GM23248 (cell line): ENCODE measurements at regions not wholly inside any gene's neighbourhood (a gene's known extent, or its start where the extent isn't known, plus 50 kb on each side); places are given as distances from the start of the nearest gene placed in this dataset.

Source experiments
- DNase-seq: peaks from one replicate; pipeline ENCODE4 v3.0.0-alpha.2; 2015
- H2AFZ ChIP-seq: fragments of 200-600 bp; sonication (generic); 2 replicates; pipeline ENCODE4 v1.6.1; 2016; ENCODE audit warnings: antibody characterized with exemption
- H3F3A ChIP-seq: fragments of 200-600 bp; sonication (generic); 2 replicates; pipeline ENCODE4 v1.6.1; 2016; ENCODE audit warnings: mild to moderate bottlenecking, antibody characterized with exemption, mixed run types; ENCODE audit not compliant: insufficient read depth
- H3K27ac ChIP-seq: fragments of 200-600 bp; sonication (generic); 2 replicates; pipeline ENCODE4 v1.5.1; 2016; ENCODE audit warnings: mild to moderate bottlenecking
- H3K27me3 ChIP-seq: fragments of 200-600 bp; sonication (generic); replicated peaks from 2 replicates; pipeline ENCODE4 v1.6.1; 2016; ENCODE audit warnings: mild to moderate bottlenecking; ENCODE audit not compliant: insufficient read depth
- H3K36me3 ChIP-seq: fragments of 200-600 bp; sonication (generic); 2 replicates; pipeline ENCODE4 v1.6.1; 2016; ENCODE audit warnings: low read depth, mild to moderate bottlenecking
- H3K4me1 ChIP-seq: fragments of 200-600 bp; sonication (generic); 2 replicates; pipeline ENCODE4 v1.6.1; 2016; ENCODE audit warnings: mild to moderate bottlenecking; ENCODE audit not compliant: insufficient read depth
- H3K4me2 ChIP-seq: fragments of 200-600 bp; sonication (generic); one replicate; pipeline ENCODE4 v1.6.1; 2016; ENCODE audit warnings: mild to moderate bottlenecking; ENCODE audit not compliant: unreplicated experiment
- H3K4me3 ChIP-seq: fragments of 200-600 bp; sonication (generic); 2 replicates; pipeline ENCODE4 v1.5.1; 2016; ENCODE audit warnings: mild to moderate bottlenecking
- H3K79me2 ChIP-seq: fragments of 200-600 bp; sonication (generic); 2 replicates; pipeline ENCODE4 v1.6.1; 2016; ENCODE audit warnings: mild to moderate bottlenecking; ENCODE audit not compliant: insufficient read depth
- H3K9ac ChIP-seq: fragments of 200-600 bp; sonication (generic); 2 replicates; pipeline ENCODE4 v1.6.1; 2016; ENCODE audit warnings: mild to moderate bottlenecking
- H3K9me2 ChIP-seq: fragments of 200-600 bp; sonication (generic); 2 replicates; pipeline ENCODE4 v1.6.1; 2016; ENCODE audit warnings: mixed run types, mild to moderate bottlenecking, moderate library complexity; ENCODE audit not compliant: insufficient read depth
- H3K9me3 ChIP-seq: fragments of 200-600 bp; sonication (generic); one replicate; pipeline ENCODE4 v1.6.1; 2017; ENCODE audit warnings: low read depth
- H4K20me1 ChIP-seq: fragments of 200-600 bp; sonication (generic); 2 replicates; pipeline ENCODE4 v1.6.0; 2016; ENCODE audit not compliant: insufficient read depth
- EZH2 ChIP-seq: fragments of 200-600 bp; sonication (generic); IDR thresholded peaks from 2 replicates; pipeline ENCODE4 v1.6.1; 2018; ENCODE audit warnings: antibody characterized with exemption, mild to moderate bottlenecking; ENCODE audit not compliant: insufficient read depth, poor library complexity, severe bottlenecking
- EZH2phosphoT487 ChIP-seq: fragments of 200-600 bp; sonication (generic); IDR thresholded peaks from 2 replicates; pipeline ENCODE4 v1.6.1; 2018; ENCODE audit warnings: antibody characterized with exemption, moderate library complexity, mild to moderate bottlenecking, low read depth; ENCODE audit not compliant: insufficient read depth
- WGBS, 2 experiments: methylation state at CpG; one replicate each; pipeline ENCODE4 v1.1.6; 2015 to 2017; ENCODE audit warnings: low lambda C conversion rate in 2 of 2, low coverage in 1 of 2; ENCODE audit errors: missing lambda C conversion rate in 2 of 2; 5-methylcytosine and 5-hydroxymethylcytosine counted together
- in situ Hi-C: fragments of 300-500 bp; cut with MboI; formaldehyde crosslinking; loops from 2 replicates; pipeline ENCODE4 v1.15.0; 2020

GRCh38 chr9:108551030-108551841, 304.6 kb downstream of the ACTL7B start:
- no peaks in the 10 kb centered on the region for H3K36me3 ChIP-seq
- no peaks in the 10 kb centered on the region for H3K9me2 ChIP-seq
- 9% methylated on average over 12 of the region's 12 CpGs for WGBS, 2 experiments
- H3K9me3 ChIP-seq = no peaks in the 10 kb centered on the region
- peak overlapping the region; percentile 69 for H3K27ac ChIP-seq
- peak overlapping the region; percentile 85 for H3K4me2 ChIP-seq
- TF ChIP-seq EZH2 (no peak), EZH2phosphoT487 (no peak)
- peak overlapping the region; percentile 59 for H2AFZ ChIP-seq
- H3K4me1 ChIP-seq = peaks cover 28% of the 10 kb centered on the region
- H3F3A ChIP-seq = peaks cover 24% of the 10 kb centered on the region
- H3K79me2 ChIP-seq = no peaks in the 10 kb centered on the region
- H4K20me1 ChIP-seq = no peaks in the 10 kb centered on the region
- peak; percentile 94 for DNase-seq
- peak overlapping the region; percentile 61 for H3K4me3 ChIP-seq
- H3K27me3 ChIP-seq = no peaks in the 10 kb centered on the region
- H3K9ac ChIP-seq = peak overlapping the region; percentile 10; the same call in 1 of the 2 replicates
- in situ Hi-C loops = loop anchor here (25.0 kb wide), 1 partner anchor 914 kb away; no protein-coding TSS in a partner anchor

- Histone ChIP-seq H3K36me3 (no peaks in the 10 kb centered on the region), H3K27ac (no peak overlapping the region), H3K9ac (no peak overlapping the region), H3K9me3 (no peaks in the 10 kb centered on the region), H3K9me2 (no peaks in the 10 kb centered on the region), H3K27me3 (no peaks in the 10 kb centered on the region), H4K20me1 (no peaks in the 10 kb centered on the region), H3K79me2 (no peaks in the 10 kb centered on the region), H2AFZ (no peak overlapping the region), H3F3A (peaks cover 24% of the 10 kb centered on the region), H3K4me3 (no peak overlapping the region), H3K4me2 (no peak overlapping the region), H3K4me1 (peaks cover 28% of the 10 kb centered on the region)
- in situ Hi-C loops = loop anchor here (25.0 kb wide), 1 partner anchor 913 kb away; no protein-coding TSS in a partner anchor
- peak; percentile 29 for DNase-seq
- WGBS, 2 experiments = 80 to 81% methylated on average over 4 of the region's 4 CpGs
- TF ChIP-seq EZH2phosphoT487 = no peak
- TF ChIP-seq EZH2 = no peak
These were observed 305.7 kb downstream of the ACTL7B start for GRCh38 chr9:108550106-108550505.

DNA sequence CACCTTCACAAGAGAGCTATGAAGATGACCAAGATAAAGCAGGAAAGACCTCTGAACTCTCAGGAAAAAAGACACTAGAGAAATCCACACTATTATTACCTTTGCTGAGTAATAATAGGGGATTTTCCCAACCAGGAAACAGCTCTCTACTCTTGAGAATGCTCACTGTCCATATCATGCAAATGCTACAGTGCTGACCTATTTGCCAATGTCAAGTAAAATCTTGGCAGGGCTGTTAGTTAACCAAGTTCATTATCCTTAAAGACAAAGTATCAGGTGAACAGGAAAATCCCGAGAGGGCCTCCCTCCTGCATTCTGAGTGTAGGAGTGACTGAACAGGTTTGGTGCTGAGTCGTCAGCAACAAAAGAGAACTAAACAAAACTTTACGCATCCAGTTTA, 306.6 kb downstream of the ACTL7B start:
- in situ Hi-C loops = no loop called here
- Histone ChIP-seq H4K20me1 (no peaks in the 10 kb centered on the region), H3K4me2 (no peak overlapping the region), H3K9ac (no peak overlapping the region), H3F3A (peaks cover 24% of the 10 kb centered on the region), H3K4me3 (no peak overlapping the region), H3K36me3 (no peaks in the 10 kb centered on the region), H3K4me1 (peaks cover 28% of the 10 kb centered on the region), H3K79me2 (no peaks in the 10 kb centered on the region), H3K9me2 (no peaks in the 10 kb centered on the region), H3K9me3 (no peaks in the 10 kb centered on the region), H3K27me3 (no peaks in the 10 kb centered on the region), H3K27ac (no peak overlapping the region), H2AFZ (no peak overlapping the region)
- 98 to 99% methylated on average over 3 of the region's 3 CpGs for WGBS, 2 experiments
- DNase-seq = no peak
- TF ChIP-seq EZH2phosphoT487 (no peak), EZH2 (no peak)

- DNase-seq = no peak
These were observed 308.2 kb downstream of the ACTL7B start for GRCh38 chr9:108547411-108548135.

More at GRCh38 chr9:108547411-108548135, 308.2 kb downstream of the ACTL7B start:
- no peak overlapping the region for H3K4me3 ChIP-seq
- H3K9me2 ChIP-seq = no peaks in the 10 kb centered on the region
- H3K9ac ChIP-seq = no peak overlapping the region
- H4K20me1 ChIP-seq = no peaks in the 10 kb centered on the region
- H3K9me3 ChIP-seq = no peaks in the 10 kb centered on the region
- H3K27ac ChIP-seq = no peak overlapping the region
- peaks cover 24% of the 10 kb centered on the region for H3F3A ChIP-seq
- no peaks in the 10 kb centered on the region for H3K36me3 ChIP-seq
- no peak overlapping the region for H2AFZ ChIP-seq
- peaks cover 31% of the 10 kb centered on the region for H3K4me1 ChIP-seq
- in situ Hi-C loops = no loop called here
- H3K4me2 ChIP-seq = no peak overlapping the region
- WGBS, 2 experiments = 85 to 88% methylated on average over 4 of the region's 4 CpGs
- TF ChIP-seq EZH2 = no peak
- TF ChIP-seq EZH2phosphoT487 = no peak
- no peaks in the 10 kb centered on the region for H3K27me3 ChIP-seq
- no peaks in the 10 kb centered on the region for H3K79me2 ChIP-seq
